A549 (cell line): ENCODE measurements at regions not wholly inside any gene's neighbourhood (a gene's known extent, or its start where the extent isn't known, plus 50 kb on each side); places are given as distances from the start of the nearest gene placed in this dataset.

Experiments
- ATAC-seq, 2 experiments: fragments of 200-7000 bp in 1 of 2; fragments of >200 bp in 1 of 2; cut with Nextera tagmentation in 1 of 2; cut with Tn5 transposase in 1 of 2; 3 replicates each; pipeline versions ENCODE4 v1.8.0 to v1.9.1; 2018 to 2020; ENCODE audit warnings: mild to moderate bottlenecking in 1 of 2, moderate library complexity in 1 of 2
- CTCF ChIA-PET: fragments of 300-600 bp; sonication (Branson Sonifier 250); formaldehyde crosslinking; extraction: SDS; loops from one replicate; lab custom pipeline; 2021; ENCODE audit warnings: antibody characterized with exemption, inconsistent platforms; lab: Yijun Ruan, JAX
- POLR2A ChIA-PET: fragments of 350-600 bp; formaldehyde crosslinking; extraction: SDS; loops from one replicate; lab custom pipeline; 2021; ENCODE audit warnings: antibody characterized with exemption, inconsistent platforms; lab: Yijun Ruan, JAX
- DNase-seq, 2 experiments: peaks; one replicate each; pipeline versions ENCODE4 v3.0.0 to v3.0.0-alpha.2; 2011 to 2016; ENCODE audit warnings: low read depth in 1 of 2, low spot score in 1 of 2
- FAIRE-seq: peaks from 2 replicates; lab custom pipeline; 2011; peaks lifted over from hg19 to GRCh38; lab: Jason Lieb, UNC
- H3K27ac ChIP-seq, 2 experiments: fragments of >200 bp; sonication (Bioruptor Twin); formaldehyde crosslinking; 3 replicates each; pipeline ENCODE4 v1.5.1; 2016 to 2017
- H3K4me1 ChIP-seq: fragments of >200 bp; sonication (Bioruptor Twin); formaldehyde crosslinking; 3 replicates; pipeline ENCODE4 v1.6.1; 2016
- H3K4me2 ChIP-seq: fragments of >200 bp; sonication (Bioruptor Twin); formaldehyde crosslinking; 3 replicates; pipeline ENCODE4 v1.6.1; 2016
- H3K4me3 ChIP-seq: fragments of >200 bp; sonication (Bioruptor Twin); formaldehyde crosslinking; 3 replicates; pipeline ENCODE4 v1.5.1; 2016
- H3K9me3 ChIP-seq: fragments of >200 bp; sonication (Bioruptor Twin); formaldehyde crosslinking; 3 replicates; pipeline ENCODE4 v1.6.1; 2016
- CBX2 ChIP-seq: fragments of 200-600 bp; sonication (generic); IDR thresholded peaks from 2 replicates; pipeline ENCODE4 v1.6.1; 2016; ENCODE audit warnings: low read depth, mild to moderate bottlenecking, borderline replicate concordance
- CBX8 ChIP-seq: fragments of 200-600 bp; sonication (generic); IDR thresholded peaks from 2 replicates; pipeline ENCODE4 v1.6.1; 2016
- EHMT2 ChIP-seq: fragments of 200-600 bp; sonication (generic); IDR thresholded peaks from 2 replicates; pipeline ENCODE4 v1.6.1; 2016; ENCODE audit warnings: antibody characterized with exemption, low read depth, mild to moderate bottlenecking, moderate library complexity
- FOSB ChIP-seq: fragments of 250-450 bp; sonication (Bioruptor Pico); IDR thresholded peaks from 2 replicates; pipeline ENCODE4 v1.5.0; 2020; ENCODE audit warnings: mild to moderate bottlenecking, moderate library complexity
- FOSL2 ChIP-seq, 2 experiments: fragments of 450-650 bp in 1 of 2; fragments of >200 bp in 1 of 2; sonication (Bioruptor Twin) in 1 of 2; formaldehyde crosslinking; IDR thresholded peaks; 2 replicates each; pipeline versions ENCODE4 v1.5.0 to v1.6.1; 2016 to 2020; ENCODE audit warnings: mild to moderate bottlenecking in 1 of 2, moderate library complexity in 1 of 2
- FOXS1 ChIP-seq: fragments of 250-450 bp; sonication (Bioruptor Pico); IDR thresholded peaks from 2 replicates; pipeline ENCODE4 v1.5.0; 2020; ENCODE audit warnings: mild to moderate bottlenecking, moderate library complexity
- HDAC2 ChIP-seq: fragments of 200-600 bp; sonication (generic); IDR thresholded peaks from 2 replicates; pipeline ENCODE4 v1.6.1; 2016
- HOXB13 ChIP-seq: fragments of 250-450 bp; sonication (Bioruptor Pico); IDR thresholded peaks from 2 replicates; pipeline ENCODE4 v1.5.0; 2020; ENCODE audit warnings: low read depth, mild to moderate bottlenecking, moderate library complexity
- KDM5A ChIP-seq: fragments of 200-600 bp; sonication (generic); IDR thresholded peaks from 2 replicates; pipeline ENCODE4 v1.6.1; 2016; ENCODE audit warnings: antibody characterized with exemption, mild to moderate bottlenecking
- MAFK ChIP-seq: fragments of 450-650 bp; IDR thresholded peaks from 2 replicates; pipeline ENCODE4 v1.6.1; 2014; ENCODE audit not compliant: partially characterized antibody
- MYC ChIP-seq: IDR thresholded peaks from 2 replicates; pipeline ENCODE4 v1.6.1; 2012; ENCODE audit warnings: mild to moderate bottlenecking, inconsistent platforms, low read length, improper control_type of control experiment, borderline replicate concordance
- NPAS2 ChIP-seq: fragments of 250-450 bp; sonication (Bioruptor Pico); IDR thresholded peaks from 2 replicates; pipeline ENCODE4 v1.8.0; 2022; ENCODE audit warnings: mild to moderate bottlenecking, moderate library complexity, borderline replicate concordance
- RAD21 ChIP-seq, 2 experiments: fragments of >200 bp in 1 of 2; sonication (Bioruptor Twin) in 1 of 2; formaldehyde crosslinking in 1 of 2; IDR thresholded peaks in 1 of 2; conservative IDR thresholded peaks in 1 of 2; 2 replicates in 1 of 2; 3 replicates in 1 of 2; pipeline ENCODE4 v1.6.1; 2012 to 2018; ENCODE audit warnings: inconsistent platforms in 1 of 2
- RCOR1 ChIP-seq: fragments of 150-350 bp; IDR thresholded peaks from 2 replicates; pipeline ENCODE4 v1.6.1; 2014; ENCODE audit warnings: antibody characterized with exemption, low read length, low read depth
- RNF2 ChIP-seq: fragments of 200-600 bp; sonication (generic); IDR thresholded peaks from 2 replicates; pipeline ENCODE4 v1.6.1; 2016; ENCODE audit warnings: low read depth, mild to moderate bottlenecking, antibody characterized with exemption, moderate library complexity, borderline replicate concordance
- TFCP2L1 ChIP-seq: fragments of 250-450 bp; sonication (Bioruptor Pico); IDR thresholded peaks from 2 replicates; pipeline ENCODE4 v1.5.0; 2021; ENCODE audit warnings: mild to moderate bottlenecking
- TP53 ChIP-seq: fragments of 250-450 bp; sonication (Bioruptor Pico); IDR thresholded peaks from 2 replicates; pipeline ENCODE4 v1.5.0; 2021; ENCODE audit warnings: mild to moderate bottlenecking, moderate library complexity
- ZSCAN20 ChIP-seq: fragments of 250-450 bp; sonication (Bioruptor Pico); IDR thresholded peaks from 2 replicates; pipeline ENCODE4 v1.8.0; 2022; ENCODE audit warnings: mild to moderate bottlenecking, moderate library complexity
- WGBS: methylation state at CpG from one replicate; pipeline ENCODE4 v1.1.6; 2017; ENCODE audit errors: missing lambda C conversion rate; 5-methylcytosine and 5-hydroxymethylcytosine counted together
- TF ChIP-seq, protein P1 (sequence below): fragments of >200 bp; sonication (Bioruptor Twin); formaldehyde crosslinking; IDR thresholded peaks from 2 replicates; pipeline ENCODE4 v1.6.1; 2016
- TF ChIP-seq, protein P2 (sequence below): fragments of 250-450 bp; sonication (Bioruptor Pico); IDR thresholded peaks from 2 replicates; pipeline ENCODE4 v1.5.0; 2021; ENCODE audit warnings: mild to moderate bottlenecking, moderate library complexity, borderline replicate concordance
- TF ChIP-seq, protein P3 (sequence below): fragments of 200-600 bp; sonication (generic); IDR thresholded peaks from 2 replicates; pipeline ENCODE4 v1.6.1; 2016; ENCODE audit warnings: antibody characterized with exemption, mild to moderate bottlenecking, moderate library complexity
- TF ChIP-seq, protein P4 (sequence below): IDR thresholded peaks from 2 replicates; pipeline ENCODE4 v1.6.1; 2012
- TF ChIP-seq, protein P5 (sequence below): IDR thresholded peaks from 2 replicates; pipeline ENCODE4 v1.6.1; 2012; ENCODE audit warnings: low read depth, borderline replicate concordance

DNA sequence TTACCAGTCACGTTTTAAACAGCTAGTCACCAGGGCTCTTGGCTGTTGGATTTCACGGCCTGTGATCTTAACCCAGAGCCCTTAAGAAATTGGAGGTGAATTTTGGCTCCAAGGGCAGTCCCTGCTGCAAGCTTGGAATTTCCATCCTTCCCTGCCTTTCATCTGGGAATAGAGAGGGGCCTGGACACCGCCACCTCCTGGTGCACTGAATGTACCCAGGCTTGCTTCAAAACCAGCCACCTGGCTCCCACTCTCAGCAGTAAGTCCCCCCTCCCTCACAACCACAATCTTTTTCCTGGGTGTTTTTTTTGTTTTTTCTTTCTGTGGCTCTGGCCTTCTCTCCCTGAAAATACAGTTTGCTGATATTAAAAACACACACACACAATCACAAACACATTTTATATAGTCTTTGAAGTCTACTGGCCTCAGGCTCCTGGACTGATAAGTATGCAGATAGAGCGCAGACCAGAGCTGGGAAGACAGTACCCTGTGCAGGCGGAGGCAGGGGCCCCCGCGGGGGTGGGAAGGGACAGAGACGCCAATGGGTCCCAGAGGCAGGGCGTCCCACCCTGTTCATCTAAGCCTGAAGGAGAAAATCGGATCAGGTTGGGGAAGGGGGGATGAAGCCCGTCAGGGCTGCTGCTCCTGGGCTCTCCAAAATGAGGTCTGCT, 65.8 kb upstream of the IGSF21 start:
- FAIRE-seq (no peak), DNase-seq (no peak), ATAC-seq (no peak)
- Histone ChIP-seq H3K4me1 (no peaks in the 10 kb centered on the region), H3K4me3 (no peak overlapping the region), H3K9me3 (no peaks in the 10 kb centered on the region), H3K27ac (no peak overlapping the region), H3K4me2 (no peak overlapping the region)
- no peak for TF ChIP-seq CBX8
- TF ChIP-seq, protein P1, sequence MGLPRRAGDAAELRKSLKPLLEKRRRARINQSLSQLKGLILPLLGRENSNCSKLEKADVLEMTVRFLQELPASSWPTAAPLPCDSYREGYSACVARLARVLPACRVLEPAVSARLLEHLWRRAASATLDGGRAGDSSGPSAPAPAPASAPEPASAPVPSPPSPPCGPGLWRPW, result no peak
- TF ChIP-seq ZSCAN20 (CRISPR knock-in tag), result no peak
- no peak for TF ChIP-seq EHMT2
- no peak for TF ChIP-seq FOSB (CRISPR knock-in tag)
- no peak for TF ChIP-seq RAD21 (conservative IDR thresholded peaks at IDR 0.05 in 1 of 2, IDR thresholded peaks at IDR 0.05 in 1 of 2)
- TF ChIP-seq TP53 (CRISPR knock-in tag), result no peak
- TF ChIP-seq FOSL2 (IDR thresholded peaks at IDR 0.05), result no peak
- TF ChIP-seq FOSL2 (CRISPR knock-in tag; IDR thresholded peaks at IDR 0.05), result no peak
- TF ChIP-seq NPAS2 (CRISPR knock-in tag), result no peak
- no peak for TF ChIP-seq MAFK
- TF ChIP-seq RNF2, result no peak
- CTCF ChIA-PET, result interaction anchor here (2.4 kb wide), 1 partner anchor 380 kb away, joined by 11 read pairs; no protein-coding TSS in a partner anchor
- POLR2A ChIA-PET, result no interaction called here
- 32% methylated on average over 7 of the region's 11 CpGs for WGBS

DNA sequence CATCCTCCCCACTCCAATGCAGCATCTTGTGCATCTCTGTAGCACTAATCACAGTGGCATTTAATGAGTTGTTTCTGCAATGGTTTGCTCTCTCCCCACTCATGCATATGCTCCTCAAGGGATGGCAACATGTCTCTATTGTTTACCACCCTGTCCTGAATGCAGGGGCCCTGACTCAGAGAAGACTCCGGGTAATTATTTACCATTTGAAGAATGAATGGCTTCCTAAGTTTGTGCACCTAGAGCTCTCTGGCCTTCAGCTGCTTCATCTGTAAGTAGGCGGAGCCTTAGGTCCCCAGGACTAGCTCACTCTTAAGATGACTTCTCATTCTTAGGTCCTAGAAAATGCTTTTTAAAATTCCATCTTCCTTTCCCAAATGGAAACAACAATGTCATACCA, 63.7 kb upstream of the IGSF21 start:
- no peak overlapping the region for H3K4me3 ChIP-seq
- CTCF ChIA-PET, result interaction anchor here (1.3 to 1.5 kb wide), 2 partner anchors 15 to 57 kb away, joined by 3 read pairs; no protein-coding TSS in a partner anchor
- H3K27ac ChIP-seq, result no peak overlapping the region
- no peak overlapping the region for H3K4me2 ChIP-seq
- POLR2A ChIA-PET, result no interaction called here
- H3K9me3 ChIP-seq, result no peaks in the 10 kb centered on the region
- no peaks in the 10 kb centered on the region for H3K4me1 ChIP-seq
- DNase-seq (no peak), FAIRE-seq (no peak), ATAC-seq (no peak)
- 11% methylated on average over 2 of the region's 2 CpGs for WGBS
- TF ChIP-seq MYC, result no peak
- TF ChIP-seq HOXB13 (CRISPR knock-in tag), result no peak
- no peak for TF ChIP-seq CBX2
- TF ChIP-seq, protein P2, sequence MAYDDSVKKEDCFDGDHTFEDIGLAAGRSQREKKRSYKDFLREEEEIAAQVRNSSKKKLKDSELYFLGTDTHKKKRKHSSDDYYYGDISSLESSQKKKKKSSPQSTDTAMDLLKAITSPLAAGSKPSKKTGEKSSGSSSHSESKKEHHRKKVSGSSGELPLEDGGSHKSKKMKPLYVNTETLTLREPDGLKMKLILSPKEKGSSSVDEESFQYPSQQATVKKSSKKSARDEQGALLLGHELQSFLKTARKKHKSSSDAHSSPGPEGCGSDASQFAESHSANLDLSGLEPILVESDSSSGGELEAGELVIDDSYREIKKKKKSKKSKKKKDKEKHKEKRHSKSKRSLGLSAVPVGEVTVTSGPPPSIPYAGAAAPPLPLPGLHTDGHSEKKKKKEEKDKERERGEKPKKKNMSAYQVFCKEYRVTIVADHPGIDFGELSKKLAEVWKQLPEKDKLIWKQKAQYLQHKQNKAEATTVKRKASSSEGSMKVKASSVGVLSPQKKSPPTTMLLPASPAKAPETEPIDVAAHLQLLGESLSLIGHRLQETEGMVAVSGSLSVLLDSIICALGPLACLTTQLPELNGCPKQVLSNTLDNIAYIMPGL (CRISPR knock-in tag), result no peak
- TF ChIP-seq, protein P3, sequence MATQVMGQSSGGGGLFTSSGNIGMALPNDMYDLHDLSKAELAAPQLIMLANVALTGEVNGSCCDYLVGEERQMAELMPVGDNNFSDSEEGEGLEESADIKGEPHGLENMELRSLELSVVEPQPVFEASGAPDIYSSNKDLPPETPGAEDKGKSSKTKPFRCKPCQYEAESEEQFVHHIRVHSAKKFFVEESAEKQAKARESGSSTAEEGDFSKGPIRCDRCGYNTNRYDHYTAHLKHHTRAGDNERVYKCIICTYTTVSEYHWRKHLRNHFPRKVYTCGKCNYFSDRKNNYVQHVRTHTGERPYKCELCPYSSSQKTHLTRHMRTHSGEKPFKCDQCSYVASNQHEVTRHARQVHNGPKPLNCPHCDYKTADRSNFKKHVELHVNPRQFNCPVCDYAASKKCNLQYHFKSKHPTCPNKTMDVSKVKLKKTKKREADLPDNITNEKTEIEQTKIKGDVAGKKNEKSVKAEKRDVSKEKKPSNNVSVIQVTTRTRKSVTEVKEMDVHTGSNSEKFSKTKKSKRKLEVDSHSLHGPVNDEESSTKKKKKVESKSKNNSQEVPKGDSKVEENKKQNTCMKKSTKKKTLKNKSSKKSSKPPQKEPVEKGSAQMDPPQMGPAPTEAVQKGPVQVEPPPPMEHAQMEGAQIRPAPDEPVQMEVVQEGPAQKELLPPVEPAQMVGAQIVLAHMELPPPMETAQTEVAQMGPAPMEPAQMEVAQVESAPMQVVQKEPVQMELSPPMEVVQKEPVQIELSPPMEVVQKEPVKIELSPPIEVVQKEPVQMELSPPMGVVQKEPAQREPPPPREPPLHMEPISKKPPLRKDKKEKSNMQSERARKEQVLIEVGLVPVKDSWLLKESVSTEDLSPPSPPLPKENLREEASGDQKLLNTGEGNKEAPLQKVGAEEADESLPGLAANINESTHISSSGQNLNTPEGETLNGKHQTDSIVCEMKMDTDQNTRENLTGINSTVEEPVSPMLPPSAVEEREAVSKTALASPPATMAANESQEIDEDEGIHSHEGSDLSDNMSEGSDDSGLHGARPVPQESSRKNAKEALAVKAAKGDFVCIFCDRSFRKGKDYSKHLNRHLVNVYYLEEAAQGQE, result no peak
- TF ChIP-seq RCOR1, result no peak
- TF ChIP-seq FOXS1 (CRISPR knock-in tag), result no peak
- no peak for TF ChIP-seq HDAC2
- TF ChIP-seq, protein P4, sequence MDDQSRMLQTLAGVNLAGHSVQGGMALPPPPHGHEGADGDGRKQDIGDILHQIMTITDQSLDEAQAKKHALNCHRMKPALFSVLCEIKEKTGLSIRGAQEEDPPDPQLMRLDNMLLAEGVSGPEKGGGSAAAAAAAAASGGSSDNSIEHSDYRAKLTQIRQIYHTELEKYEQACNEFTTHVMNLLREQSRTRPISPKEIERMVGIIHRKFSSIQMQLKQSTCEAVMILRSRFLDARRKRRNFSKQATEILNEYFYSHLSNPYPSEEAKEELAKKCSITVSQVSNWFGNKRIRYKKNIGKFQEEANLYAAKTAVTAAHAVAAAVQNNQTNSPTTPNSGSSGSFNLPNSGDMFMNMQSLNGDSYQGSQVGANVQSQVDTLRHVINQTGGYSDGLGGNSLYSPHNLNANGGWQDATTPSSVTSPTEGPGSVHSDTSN, result no peak
- TF ChIP-seq TFCP2L1, result no peak
- no peak for TF ChIP-seq KDM5A
- TF ChIP-seq, protein P5, sequence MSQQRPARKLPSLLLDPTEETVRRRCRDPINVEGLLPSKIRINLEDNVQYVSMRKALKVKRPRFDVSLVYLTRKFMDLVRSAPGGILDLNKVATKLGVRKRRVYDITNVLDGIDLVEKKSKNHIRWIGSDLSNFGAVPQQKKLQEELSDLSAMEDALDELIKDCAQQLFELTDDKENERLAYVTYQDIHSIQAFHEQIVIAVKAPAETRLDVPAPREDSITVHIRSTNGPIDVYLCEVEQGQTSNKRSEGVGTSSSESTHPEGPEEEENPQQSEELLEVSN, result no peak
